OCI-M2 (cell line): ENCODE measurements at regions not wholly inside any gene's neighbourhood (a gene's known extent, or its start where the extent isn't known, plus 50 kb on each side); places are given as distances from the start of the nearest gene placed in this dataset.
"Not testable (repeated sequence)": the region's sequence is repeated elsewhere in the genome, so short reads cannot be mapped to it uniquely, and the experiment has no call there.

Experiments
- DNase-seq: peaks from one replicate; lab custom pipeline; 2025; ENCODE audit not compliant: unreplicated experiment; lab: John Stamatoyannopoulos, UW

- DNase-seq: no peak
Measured at GRCh38 chr18:59980188-59980637, 80.4 kb downstream of the PMAIP1 start.

GRCh38 chr18:59971871-59972428, 72.2 kb downstream of the PMAIP1 start:
- no peak for DNase-seq

GRCh38 chr18:59971144-59971543, 71.3 kb downstream of the PMAIP1 start:
- DNase-seq: not testable (repeated sequence)

GRCh38 chr18:59969477-59970028, 69.8 kb downstream of the PMAIP1 start:
- not testable (repeated sequence) for DNase-seq

GRCh38 chr18:59968583-59968982, 68.8 kb downstream of the PMAIP1 start:
- no peak for DNase-seq

- DNase-seq: no peak
Measured at GRCh38 chr18:59967878-59968277, 68.1 kb downstream of the PMAIP1 start.

- no peak for DNase-seq
Measured at GRCh38 chr18:59966913-59967312, 67.1 kb downstream of the PMAIP1 start.

GRCh38 chr18:59963229-59963628, 63.4 kb downstream of the PMAIP1 start:
- DNase-seq: no peak

- no peak for DNase-seq
Measured at GRCh38 chr18:59961070-59961469, 61.3 kb downstream of the PMAIP1 start.

- DNase-seq: no peak
Measured at GRCh38 chr18:59960272-59960671, 60.5 kb downstream of the PMAIP1 start.

- DNase-seq: no peak
Measured at GRCh38 chr18:59959606-59960005, 59.8 kb downstream of the PMAIP1 start.

GRCh38 chr18:59959073-59959472, 59.3 kb downstream of the PMAIP1 start:
- no peak for DNase-seq

GRCh38 chr18:59957957-59958356, 58.2 kb downstream of the PMAIP1 start:
- peak; percentile 45 for DNase-seq

GRCh38 chr18:59954755-59955156, 55.0 kb downstream of the PMAIP1 start:
- DNase-seq: no peak

GRCh38 chr18:59954241-59954640, 54.4 kb downstream of the PMAIP1 start:
- no peak for DNase-seq
